ENCODE measurements at regions not wholly inside any gene's neighbourhood (a gene's known extent, or its start where the extent isn't known, plus 50 kb on each side); places are given as distances from the start of the nearest gene placed in this dataset.

DNA sequence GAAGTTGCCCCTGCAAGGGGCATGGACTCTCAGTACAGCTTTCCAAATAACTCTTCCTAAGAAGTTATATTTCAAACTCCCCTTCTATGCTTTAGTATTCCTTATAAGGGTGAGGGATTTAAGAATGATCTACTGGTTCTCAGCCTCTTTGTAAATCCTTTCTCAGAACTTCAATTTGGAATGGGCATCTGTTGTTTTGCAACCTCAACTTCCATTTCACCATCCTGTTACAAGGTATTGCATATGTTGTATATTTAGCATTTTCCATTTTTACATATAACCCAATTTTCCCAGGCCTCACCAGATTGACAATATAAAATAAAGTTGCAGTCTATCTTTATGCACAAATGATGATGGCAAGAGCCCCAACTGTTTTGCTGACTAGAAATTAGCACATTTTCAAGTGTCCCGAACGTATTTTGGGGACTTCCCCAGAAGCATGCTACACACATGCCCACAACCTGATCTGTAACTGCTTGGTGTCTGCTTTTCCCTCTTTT, 154.9 kb upstream of the CARMIL1 start:
- ATAC-seq (ENCODE audit: low read depth in 2 of 2): no peak
- Histone ChIP-seq H3K4me1 (ENCODE audit: control insufficient read depth, insufficient read depth, low read length, poor library complexity, severe bottlenecking) (peaks cover 23% of the 10 kb centered on the region), H3K36me3 (ENCODE audit: control insufficient read depth, insufficient read depth, low read length) (peaks cover 51% of the 10 kb centered on the region), H3K4me3 (ENCODE audit: low read depth, low read length) (no peak overlapping the region), H3K27ac (ENCODE audit: insufficient read depth, low read length, poor library complexity, severe bottlenecking) (no peak overlapping the region), H3K27me3 (ENCODE audit: control insufficient read depth, insufficient read depth, low read length) (no peaks in the 10 kb centered on the region), H3K9me3 (ENCODE audit: control insufficient read depth in 2 of 2, low read length in 2 of 2) (no peaks in the 10 kb centered on the region)
- H3K4me1 Mint-ChIP-seq: peaks cover 27 to 70% (median 52%) of the 10 kb centered on the region in 4 donors
- DNase-seq: no peak
- H3K27ac Mint-ChIP-seq: peak overlapping the region in 2 of 3 donors; percentile 61 to 90
- no peaks in the 10 kb centered on the region for H3K27me3 Mint-ChIP-seq
- peaks cover 46% of the 10 kb centered on the region for H3K36me3 Mint-ChIP-seq
- no peak overlapping the region for H3K4me3 Mint-ChIP-seq
- H3K9me3 Mint-ChIP-seq: peaks cover 0 to 2% (median 0%) of the 10 kb centered on the region in 7 donors

GRCh38 chr6:25125736-25126135, 153.4 kb upstream of the CARMIL1 start:
- peaks cover 0 to 2% (median 0%) of the 10 kb centered on the region in 7 donors for H3K9me3 Mint-ChIP-seq

DNA sequence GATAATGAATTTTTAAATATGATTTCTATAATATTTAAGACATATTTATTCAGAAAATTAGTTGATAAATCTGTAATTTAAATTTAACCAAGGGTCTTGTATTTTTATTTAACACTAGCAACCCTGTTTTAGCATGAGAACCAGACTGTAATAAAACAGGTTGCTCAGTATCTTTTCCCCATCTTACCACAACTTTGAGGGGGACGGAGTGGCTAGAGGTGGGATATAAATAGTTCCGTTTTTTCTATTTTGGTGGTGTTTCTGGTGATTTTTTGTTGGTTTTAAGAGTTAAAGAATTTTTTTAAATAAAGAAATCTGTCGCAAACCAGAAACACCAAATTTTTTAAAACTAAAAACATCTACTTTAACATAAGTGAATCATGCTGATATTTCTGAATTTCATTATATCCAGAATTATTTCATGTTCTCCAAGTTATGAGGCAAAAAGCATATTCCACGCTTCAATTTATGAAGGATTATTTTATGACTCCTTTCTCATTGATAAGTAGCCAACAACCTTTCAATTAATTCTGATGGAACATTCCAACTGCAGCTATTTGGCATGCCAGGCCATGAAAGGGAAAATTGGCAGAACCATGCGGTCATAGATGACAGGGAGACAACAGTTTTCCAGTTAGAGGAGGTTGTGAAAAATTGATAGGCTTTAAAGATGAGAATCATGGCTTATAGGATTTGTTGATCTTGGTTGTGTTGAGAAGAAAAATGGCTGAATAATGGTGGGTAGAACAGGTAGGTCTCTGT, 151.9 kb upstream of the CARMIL1 start:
- peaks cover 0 to 2% (median 0%) of the 10 kb centered on the region in 7 donors for H3K9me3 Mint-ChIP-seq
- Histone ChIP-seq H3K4me3 (ENCODE audit: low read depth, low read length) (no peak overlapping the region), H3K27ac (ENCODE audit: insufficient read depth, low read length, poor library complexity, severe bottlenecking) (peak overlapping the region; percentile 23), H3K36me3 (ENCODE audit: control insufficient read depth, insufficient read depth, low read length) (peaks cover 44% of the 10 kb centered on the region), H3K4me1 (ENCODE audit: control insufficient read depth, insufficient read depth, low read length, poor library complexity, severe bottlenecking) (peaks cover 36% of the 10 kb centered on the region), H3K27me3 (ENCODE audit: control insufficient read depth, insufficient read depth, low read length) (no peaks in the 10 kb centered on the region), H3K9me3 (ENCODE audit: control insufficient read depth in 2 of 2, low read length in 2 of 2) (no peaks in the 10 kb centered on the region)
- no peaks in the 10 kb centered on the region for H3K27me3 Mint-ChIP-seq
- H3K36me3 Mint-ChIP-seq: peaks cover 54% of the 10 kb centered on the region
- peak overlapping the region; percentile 20 to 83 (median 65) for H3K27ac Mint-ChIP-seq
- peaks cover 25 to 68% (median 54%) of the 10 kb centered on the region in 4 donors for H3K4me1 Mint-ChIP-seq
- no peak for DNase-seq
- no peak for ATAC-seq (ENCODE audit: low read depth in 2 of 2)
- peak overlapping the region in 2 of 4 donors; percentile 32 to 43 for H3K4me3 Mint-ChIP-seq

More at GRCh38 chr6:25125736-25126135, 153.4 kb upstream of the CARMIL1 start:
- Histone ChIP-seq H3K27me3 (ENCODE audit: control insufficient read depth, insufficient read depth, low read length) (no peaks in the 10 kb centered on the region), H3K9me3 (ENCODE audit: control insufficient read depth in 2 of 2, low read length in 2 of 2) (no peaks in the 10 kb centered on the region), H3K4me1 (ENCODE audit: control insufficient read depth, insufficient read depth, low read length, poor library complexity, severe bottlenecking) (peaks cover 30% of the 10 kb centered on the region), H3K36me3 (ENCODE audit: control insufficient read depth, insufficient read depth, low read length) (peaks cover 53% of the 10 kb centered on the region), H3K4me3 (ENCODE audit: low read depth, low read length) (no peak overlapping the region), H3K27ac (ENCODE audit: insufficient read depth, low read length, poor library complexity, severe bottlenecking) (no peak overlapping the region)
- peaks cover 53% of the 10 kb centered on the region for H3K36me3 Mint-ChIP-seq
- peak overlapping the region in 2 of 4 donors; percentile 17 to 22 for H3K4me3 Mint-ChIP-seq
- H3K4me1 Mint-ChIP-seq: peaks cover 28 to 71% (median 51%) of the 10 kb centered on the region in 4 donors
- no peaks in the 10 kb centered on the region for H3K27me3 Mint-ChIP-seq
- ATAC-seq (ENCODE audit: low read depth in 2 of 2) (no peak), DNase-seq (no peak)
- H3K27ac Mint-ChIP-seq: no peak overlapping the region

DNA sequence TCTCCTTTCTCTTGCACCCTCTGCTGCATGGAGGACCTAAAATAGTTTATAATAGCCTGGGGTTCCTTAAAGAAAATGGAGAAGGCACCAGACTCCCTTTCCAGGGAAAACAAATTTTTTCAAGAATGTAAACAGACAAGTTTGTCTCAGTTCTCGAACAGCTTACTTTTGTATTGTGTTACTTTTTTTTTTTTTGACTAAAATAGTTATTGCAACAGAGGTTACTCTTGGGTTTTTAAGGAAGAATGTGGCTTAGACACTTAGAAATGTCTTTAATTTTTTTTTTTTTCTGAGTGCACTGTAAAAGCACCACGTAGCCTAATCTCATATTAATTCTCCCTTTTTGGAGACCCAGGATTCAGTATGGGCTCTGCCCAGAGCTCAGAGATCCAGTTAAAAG, 148.7 kb upstream of the CARMIL1 start:
- Histone ChIP-seq H3K4me1 (ENCODE audit: control insufficient read depth, insufficient read depth, low read length, poor library complexity, severe bottlenecking) (peaks cover 54% of the 10 kb centered on the region), H3K4me3 (ENCODE audit: low read depth, low read length) (peak overlapping the region; percentile 45), H3K27me3 (ENCODE audit: control insufficient read depth, insufficient read depth, low read length) (no peaks in the 10 kb centered on the region), H3K9me3 (ENCODE audit: control insufficient read depth in 2 of 2, low read length in 2 of 2) (peaks cover 5 to 6% of the 10 kb centered on the region in 2 experiments), H3K27ac (ENCODE audit: insufficient read depth, low read length, poor library complexity, severe bottlenecking) (no peak overlapping the region), H3K36me3 (ENCODE audit: control insufficient read depth, insufficient read depth, low read length) (peaks cover 32% of the 10 kb centered on the region)
- peaks cover 20 to 70% (median 46%) of the 10 kb centered on the region in 4 donors for H3K4me1 Mint-ChIP-seq
- no peak for DNase-seq
- H3K9me3 Mint-ChIP-seq: peaks cover 0 to 9% (median 2%) of the 10 kb centered on the region in 7 donors
- H3K4me3 Mint-ChIP-seq: peak overlapping the region; percentile 10 to 75 (median 49)
- no peak for ATAC-seq (ENCODE audit: low read depth in 2 of 2)
- H3K36me3 Mint-ChIP-seq: peaks cover 45% of the 10 kb centered on the region
- peak overlapping the region in 2 of 3 donors; percentile 9 to 74 for H3K27ac Mint-ChIP-seq
- H3K27me3 Mint-ChIP-seq: no peaks in the 10 kb centered on the region

- Mint-ChIP-seq H3K9me3 (peaks cover 0 to 9% (median 2%) of the 10 kb centered on the region in 7 donors), H3K4me3 (peak overlapping the region; percentile 57 to 73 (median 64)), H3K27ac (peak overlapping the region in 2 of 3 donors; percentile 33 to 74), H3K27me3 (no peaks in the 10 kb centered on the region), H3K36me3 (peaks cover 45% of the 10 kb centered on the region), H3K4me1 (peaks cover 14 to 75% (median 51%) of the 10 kb centered on the region in 4 donors)
- DNase-seq (peak in 1 of 3 donors; percentile 44), ATAC-seq (ENCODE audit: low read depth in 2 of 2) (no peak)
- Histone ChIP-seq H3K4me1 (ENCODE audit: control insufficient read depth, insufficient read depth, low read length, poor library complexity, severe bottlenecking) (peaks cover 61% of the 10 kb centered on the region), H3K27ac (ENCODE audit: insufficient read depth, low read length, poor library complexity, severe bottlenecking) (no peak overlapping the region), H3K36me3 (ENCODE audit: control insufficient read depth, insufficient read depth, low read length) (peaks cover 16% of the 10 kb centered on the region), H3K27me3 (ENCODE audit: control insufficient read depth, insufficient read depth, low read length) (no peaks in the 10 kb centered on the region), H3K4me3 (ENCODE audit: low read depth, low read length) (peak overlapping the region; percentile 98), H3K9me3 (ENCODE audit: control insufficient read depth in 2 of 2, low read length in 2 of 2) (peaks cover 5 to 6% of the 10 kb centered on the region in 2 experiments)
Measured at GRCh38 chr6:25132934-25133333, 146.2 kb upstream of the CARMIL1 start.

DNA sequence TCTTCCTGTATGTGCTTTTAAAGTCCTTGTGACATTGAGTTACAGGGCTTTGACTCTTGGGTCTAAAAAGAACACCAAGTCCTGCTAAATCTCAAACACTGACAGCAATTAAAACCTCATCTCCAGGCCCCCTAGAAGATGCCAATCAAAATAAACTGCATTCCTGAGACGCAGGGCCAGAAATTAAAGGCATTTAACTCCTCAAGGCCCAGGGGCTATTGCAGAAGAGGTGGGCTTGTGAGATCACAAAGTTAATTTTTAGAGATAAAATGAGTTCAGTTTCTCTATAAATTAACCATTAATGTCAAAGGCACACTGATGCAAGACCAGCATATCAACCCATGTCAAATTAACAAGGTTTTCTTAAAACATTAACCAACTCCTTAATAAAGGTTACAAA, 145.6 kb upstream of the CARMIL1 start:
- peak overlapping the region in 1 of 3 donors; percentile 33 for H3K27ac Mint-ChIP-seq
- ATAC-seq (ENCODE audit: low read depth in 2 of 2) (no peak), DNase-seq (no peak)
- peaks cover 0 to 9% (median 2%) of the 10 kb centered on the region in 7 donors for H3K9me3 Mint-ChIP-seq
- peaks cover 42% of the 10 kb centered on the region for H3K36me3 Mint-ChIP-seq
- no peaks in the 10 kb centered on the region for H3K27me3 Mint-ChIP-seq
- peak overlapping the region; percentile 98 for H3K4me3 ChIP-seq (ENCODE audit: low read depth, low read length)
- H3K27me3 ChIP-seq (ENCODE audit: control insufficient read depth, insufficient read depth, low read length): no peaks in the 10 kb centered on the region
- peaks cover 15% of the 10 kb centered on the region for H3K36me3 ChIP-seq (ENCODE audit: control insufficient read depth, insufficient read depth, low read length)
- H3K4me3 Mint-ChIP-seq: peak overlapping the region in 2 of 4 donors; percentile 10 to 18
- peaks cover 55% of the 10 kb centered on the region for H3K4me1 ChIP-seq (ENCODE audit: control insufficient read depth, insufficient read depth, low read length, poor library complexity, severe bottlenecking)
- peaks cover 5 to 6% of the 10 kb centered on the region in 2 experiments for H3K9me3 ChIP-seq (ENCODE audit: control insufficient read depth in 2 of 2, low read length in 2 of 2)
- H3K4me1 Mint-ChIP-seq: peaks cover 9 to 73% (median 48%) of the 10 kb centered on the region in 4 donors
- no peak overlapping the region for H3K27ac ChIP-seq (ENCODE audit: insufficient read depth, low read length, poor library complexity, severe bottlenecking)

DNA sequence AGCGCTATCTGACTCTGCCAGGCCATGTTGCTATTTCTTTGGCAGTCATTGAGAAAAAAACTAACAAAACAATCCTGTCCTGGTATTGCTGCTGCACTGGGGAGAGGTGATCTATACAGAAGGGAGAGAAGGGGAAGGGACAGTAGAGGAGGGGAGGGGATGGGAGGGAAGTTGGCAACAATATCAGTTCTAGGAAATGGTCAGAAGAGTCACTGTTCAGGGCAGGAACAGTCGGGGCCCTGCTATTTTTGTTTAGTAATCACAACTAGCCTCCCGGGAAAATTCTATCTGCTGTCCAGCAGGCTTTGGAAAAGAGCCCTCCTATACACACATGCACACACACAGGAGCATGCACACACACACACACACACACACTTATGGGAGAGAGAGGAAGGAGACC, 142.3 kb upstream of the CARMIL1 start:
- DNase-seq: peak in 2 of 3 donors; percentile 10 to 57

More for the DNA sequence above, 142.3 kb upstream of the CARMIL1 start:
- no peaks in the 10 kb centered on the region for H3K27me3 ChIP-seq (ENCODE audit: control insufficient read depth, insufficient read depth, low read length)
- Mint-ChIP-seq H3K27me3 (no peaks in the 10 kb centered on the region), H3K27ac (peak overlapping the region; percentile 92 to 99 (median 95)), H3K36me3 (peaks cover 21% of the 10 kb centered on the region), H3K4me1 (peaks cover 0 to 50% (median 30%) of the 10 kb centered on the region in 4 donors), H3K4me3 (peak overlapping the region; percentile 91 to 99 (median 93)), H3K9me3 (peaks cover 0 to 9% (median 2%) of the 10 kb centered on the region in 7 donors)
- H3K27ac ChIP-seq (ENCODE audit: insufficient read depth, low read length, poor library complexity, severe bottlenecking): peak overlapping the region; percentile 85
- H3K4me1 ChIP-seq (ENCODE audit: control insufficient read depth, insufficient read depth, low read length, poor library complexity, severe bottlenecking): peaks cover 38% of the 10 kb centered on the region
- peaks cover 5 to 6% of the 10 kb centered on the region in 2 experiments for H3K9me3 ChIP-seq (ENCODE audit: control insufficient read depth in 2 of 2, low read length in 2 of 2)
- peak overlapping the region; percentile 98 for H3K4me3 ChIP-seq (ENCODE audit: low read depth, low read length)
- peaks cover 9% of the 10 kb centered on the region for H3K36me3 ChIP-seq (ENCODE audit: control insufficient read depth, insufficient read depth, low read length)
- no peak for ATAC-seq (ENCODE audit: low read depth in 2 of 2)
